DMS 273 (cell line): ENCODE measurements at regions not wholly inside any gene's neighbourhood (a gene's known extent, or its start where the extent isn't known, plus 50 kb on each side); places are given as distances from the start of the nearest gene placed in this dataset.
"Not testable (repeated sequence)": the region's sequence is repeated elsewhere in the genome, so short reads cannot be mapped to it uniquely, and the experiment has no call there.

Source experiments
- DNase-seq: peaks from one replicate; lab custom pipeline; 2025; ENCODE audit not compliant: unreplicated experiment; lab: John Stamatoyannopoulos, UW

- no peak for DNase-seq
Observed at GRCh38 chr16:26709175-26709574, 357.6 kb upstream of the C16orf82 start.

GRCh38 chr16:26709754-26710153 lies 357.0 kb upstream of the C16orf82 start:
- DNase-seq = no peak

GRCh38 chr16:26710450-26710849 lies 356.3 kb upstream of the C16orf82 start:
- DNase-seq = no peak

GRCh38 chr16:26712876-26713275 lies 353.9 kb upstream of the C16orf82 start:
- no peak for DNase-seq

GRCh38 chr16:26715969-26716368 lies 350.8 kb upstream of the C16orf82 start:
- DNase-seq = no peak

- DNase-seq = no peak
Observed at GRCh38 chr16:26717826-26718225, 348.9 kb upstream of the C16orf82 start.

GRCh38 chr16:26721290-26721689 lies 345.4 kb upstream of the C16orf82 start:
- no peak for DNase-seq

GRCh38 chr16:26721957-26722356 lies 344.8 kb upstream of the C16orf82 start:
- DNase-seq = not testable (repeated sequence)

- DNase-seq = no peak
Observed at GRCh38 chr16:26724189-26724588, 342.5 kb upstream of the C16orf82 start.

- no peak for DNase-seq
Observed at GRCh38 chr16:26727848-26728247, 338.9 kb upstream of the C16orf82 start.

GRCh38 chr16:26729951-26730541 lies 336.7 kb upstream of the C16orf82 start:
- no peak for DNase-seq

- no peak for DNase-seq
Observed at GRCh38 chr16:26731729-26732128, 335.0 kb upstream of the C16orf82 start.

GRCh38 chr16:26733710-26734109 lies 333.0 kb upstream of the C16orf82 start:
- DNase-seq = no peak

- no peak for DNase-seq
Observed at GRCh38 chr16:26735521-26735920, 331.2 kb upstream of the C16orf82 start.

GRCh38 chr16:26736084-26736483 lies 330.6 kb upstream of the C16orf82 start:
- no peak for DNase-seq

GRCh38 chr16:26740771-26741170 lies 326.0 kb upstream of the C16orf82 start:
- DNase-seq = no peak

- no peak for DNase-seq
Observed at GRCh38 chr16:26742040-26742439, 324.7 kb upstream of the C16orf82 start.

- no peak for DNase-seq
Observed at GRCh38 chr16:26744430-26744829, 322.3 kb upstream of the C16orf82 start.

- no peak for DNase-seq
Observed at GRCh38 chr16:26747760-26748159, 319.0 kb upstream of the C16orf82 start.

- DNase-seq = no peak
Observed at GRCh38 chr16:26749072-26749471, 317.7 kb upstream of the C16orf82 start.

- no peak for DNase-seq
Observed at GRCh38 chr16:26752166-26752565, 314.6 kb upstream of the C16orf82 start.

GRCh38 chr16:26756633-26757032 lies 310.1 kb upstream of the C16orf82 start:
- no peak for DNase-seq

- DNase-seq = no peak
Observed at GRCh38 chr16:26762594-26762993, 304.1 kb upstream of the C16orf82 start.
